H1 (cell line): ENCODE measurements at regions not wholly inside any gene's neighbourhood (a gene's known extent, or its start where the extent isn't known, plus 50 kb on each side); places are given as distances from the start of the nearest gene placed in this dataset.

ENCODE experiments used
- CHD1 ChIP-seq: IDR thresholded peaks from 2 replicates; pipeline ENCODE4 v1.6.1; 2012; ENCODE audit warnings: low read depth, low read length, improper control_type of control experiment
- HDAC2 ChIP-seq, 2 experiments: fragments of 300-600 bp in 1 of 2; sonication (generic) in 1 of 2; IDR thresholded peaks; 2 replicates each; pipeline ENCODE4 v1.6.1; 2011 to 2012; ENCODE audit warnings: low read depth in 2 of 2, low read length in 2 of 2, mild to moderate bottlenecking in 2 of 2, moderate library complexity in 2 of 2, borderline replicate concordance in 1 of 2, inconsistent platforms in 1 of 2
- SP2 ChIP-seq: IDR thresholded peaks from 2 replicates; pipeline ENCODE4 v1.6.1; 2012; ENCODE audit warnings: mild to moderate bottlenecking, low read length, inconsistent platforms
- TF ChIP-seq, protein P1 (sequence below): fragments of 300-600 bp; sonication (generic); IDR thresholded peaks from 2 replicates; pipeline ENCODE4 v1.7.1; 2012; ENCODE audit warnings: low read length, moderate library complexity, mild to moderate bottlenecking, inconsistent platforms; ENCODE audit not compliant: insufficient replicate concordance

GRCh38 chrX:40177942-40178715 is 80.4 kb upstream of the BCOR start (continued):
- TF ChIP-seq, protein P1, sequence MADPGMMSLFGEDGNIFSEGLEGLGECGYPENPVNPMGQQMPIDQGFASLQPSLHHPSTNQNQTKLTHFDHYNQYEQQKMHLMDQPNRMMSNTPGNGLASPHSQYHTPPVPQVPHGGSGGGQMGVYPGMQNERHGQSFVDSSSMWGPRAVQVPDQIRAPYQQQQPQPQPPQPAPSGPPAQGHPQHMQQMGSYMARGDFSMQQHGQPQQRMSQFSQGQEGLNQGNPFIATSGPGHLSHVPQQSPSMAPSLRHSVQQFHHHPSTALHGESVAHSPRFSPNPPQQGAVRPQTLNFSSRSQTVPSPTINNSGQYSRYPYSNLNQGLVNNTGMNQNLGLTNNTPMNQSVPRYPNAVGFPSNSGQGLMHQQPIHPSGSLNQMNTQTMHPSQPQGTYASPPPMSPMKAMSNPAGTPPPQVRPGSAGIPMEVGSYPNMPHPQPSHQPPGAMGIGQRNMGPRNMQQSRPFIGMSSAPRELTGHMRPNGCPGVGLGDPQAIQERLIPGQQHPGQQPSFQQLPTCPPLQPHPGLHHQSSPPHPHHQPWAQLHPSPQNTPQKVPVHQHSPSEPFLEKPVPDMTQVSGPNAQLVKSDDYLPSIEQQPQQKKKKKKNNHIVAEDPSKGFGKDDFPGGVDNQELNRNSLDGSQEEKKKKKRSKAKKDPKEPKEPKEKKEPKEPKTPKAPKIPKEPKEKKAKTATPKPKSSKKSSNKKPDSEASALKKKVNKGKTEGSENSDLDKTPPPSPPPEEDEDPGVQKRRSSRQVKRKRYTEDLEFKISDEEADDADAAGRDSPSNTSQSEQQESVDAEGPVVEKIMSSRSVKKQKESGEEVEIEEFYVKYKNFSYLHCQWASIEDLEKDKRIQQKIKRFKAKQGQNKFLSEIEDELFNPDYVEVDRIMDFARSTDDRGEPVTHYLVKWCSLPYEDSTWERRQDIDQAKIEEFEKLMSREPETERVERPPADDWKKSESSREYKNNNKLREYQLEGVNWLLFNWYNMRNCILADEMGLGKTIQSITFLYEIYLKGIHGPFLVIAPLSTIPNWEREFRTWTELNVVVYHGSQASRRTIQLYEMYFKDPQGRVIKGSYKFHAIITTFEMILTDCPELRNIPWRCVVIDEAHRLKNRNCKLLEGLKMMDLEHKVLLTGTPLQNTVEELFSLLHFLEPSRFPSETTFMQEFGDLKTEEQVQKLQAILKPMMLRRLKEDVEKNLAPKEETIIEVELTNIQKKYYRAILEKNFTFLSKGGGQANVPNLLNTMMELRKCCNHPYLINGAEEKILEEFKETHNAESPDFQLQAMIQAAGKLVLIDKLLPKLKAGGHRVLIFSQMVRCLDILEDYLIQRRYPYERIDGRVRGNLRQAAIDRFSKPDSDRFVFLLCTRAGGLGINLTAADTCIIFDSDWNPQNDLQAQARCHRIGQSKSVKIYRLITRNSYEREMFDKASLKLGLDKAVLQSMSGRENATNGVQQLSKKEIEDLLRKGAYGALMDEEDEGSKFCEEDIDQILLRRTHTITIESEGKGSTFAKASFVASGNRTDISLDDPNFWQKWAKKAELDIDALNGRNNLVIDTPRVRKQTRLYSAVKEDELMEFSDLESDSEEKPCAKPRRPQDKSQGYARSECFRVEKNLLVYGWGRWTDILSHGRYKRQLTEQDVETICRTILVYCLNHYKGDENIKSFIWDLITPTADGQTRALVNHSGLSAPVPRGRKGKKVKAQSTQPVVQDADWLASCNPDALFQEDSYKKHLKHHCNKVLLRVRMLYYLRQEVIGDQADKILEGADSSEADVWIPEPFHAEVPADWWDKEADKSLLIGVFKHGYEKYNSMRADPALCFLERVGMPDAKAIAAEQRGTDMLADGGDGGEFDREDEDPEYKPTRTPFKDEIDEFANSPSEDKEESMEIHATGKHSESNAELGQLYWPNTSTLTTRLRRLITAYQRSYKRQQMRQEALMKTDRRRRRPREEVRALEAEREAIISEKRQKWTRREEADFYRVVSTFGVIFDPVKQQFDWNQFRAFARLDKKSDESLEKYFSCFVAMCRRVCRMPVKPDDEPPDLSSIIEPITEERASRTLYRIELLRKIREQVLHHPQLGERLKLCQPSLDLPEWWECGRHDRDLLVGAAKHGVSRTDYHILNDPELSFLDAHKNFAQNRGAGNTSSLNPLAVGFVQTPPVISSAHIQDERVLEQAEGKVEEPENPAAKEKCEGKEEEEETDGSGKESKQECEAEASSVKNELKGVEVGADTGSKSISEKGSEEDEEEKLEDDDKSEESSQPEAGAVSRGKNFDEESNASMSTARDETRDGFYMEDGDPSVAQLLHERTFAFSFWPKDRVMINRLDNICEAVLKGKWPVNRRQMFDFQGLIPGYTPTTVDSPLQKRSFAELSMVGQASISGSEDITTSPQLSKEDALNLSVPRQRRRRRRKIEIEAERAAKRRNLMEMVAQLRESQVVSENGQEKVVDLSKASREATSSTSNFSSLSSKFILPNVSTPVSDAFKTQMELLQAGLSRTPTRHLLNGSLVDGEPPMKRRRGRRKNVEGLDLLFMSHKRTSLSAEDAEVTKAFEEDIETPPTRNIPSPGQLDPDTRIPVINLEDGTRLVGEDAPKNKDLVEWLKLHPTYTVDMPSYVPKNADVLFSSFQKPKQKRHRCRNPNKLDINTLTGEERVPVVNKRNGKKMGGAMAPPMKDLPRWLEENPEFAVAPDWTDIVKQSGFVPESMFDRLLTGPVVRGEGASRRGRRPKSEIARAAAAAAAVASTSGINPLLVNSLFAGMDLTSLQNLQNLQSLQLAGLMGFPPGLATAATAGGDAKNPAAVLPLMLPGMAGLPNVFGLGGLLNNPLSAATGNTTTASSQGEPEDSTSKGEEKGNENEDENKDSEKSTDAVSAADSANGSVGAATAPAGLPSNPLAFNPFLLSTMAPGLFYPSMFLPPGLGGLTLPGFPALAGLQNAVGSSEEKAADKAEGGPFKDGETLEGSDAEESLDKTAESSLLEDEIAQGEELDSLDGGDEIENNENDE, result no peak
- no peak for TF ChIP-seq CHD1
- no peak for TF ChIP-seq HDAC2 (IDR thresholded peaks at IDR 0.05; ENCODE audit: borderline replicate concordance in 1 of 2, low read depth in 2 of 2, low read length in 2 of 2)
- no peak for TF ChIP-seq SP2
